HCT116 (cell line): ENCODE measurements at regions not wholly inside any gene's neighbourhood (a gene's known extent, or its start where the extent isn't known, plus 50 kb on each side); places are given as distances from the start of the nearest gene placed in this dataset.

ENCODE experiments used
- ATAC-seq: fragments of 200-7000 bp; cut with Tn5 transposase; 2 replicates; pipeline ENCODE4 v1.9.1; 2020; ENCODE audit warnings: mild to moderate bottlenecking, moderate library complexity
- BruUV-seq: library from RNA; stranded (reverse); fragments of 400-500 nt; replicated peaks from 2 replicates; lab custom pipeline; 2021; lab: Mats Ljungman, UMichigan
- CTCF ChIA-PET: fragments of 300-600 bp; sonication (Branson Sonifier 250); formaldehyde crosslinking; loops from one replicate; lab custom pipeline; 2021; ENCODE audit warnings: antibody characterized with exemption; lab: Charles Lee
- POLR2A ChIA-PET: fragments of 300-600, 350-600 bp; sonication (Branson Sonifier 250); formaldehyde crosslinking; loops from one replicate; lab custom pipeline; 2021; ENCODE audit warnings: antibody characterized with exemption; lab: Charles Lee
- RAD21 ChIA-PET, 2 experiments: fragments of 300-600 bp; sonication (Branson Sonifier 250); formaldehyde crosslinking; loops; one replicate each; lab custom pipeline; 2023; ENCODE audit warnings: low total read pairs in 2 of 2; ENCODE audit not compliant: uncharacterized antibody in 2 of 2, unreplicated experiment in 2 of 2, low non-redundant PET in 1 of 2; lab: Charles Lee
- DNase-seq: peaks from one replicate; pipeline ENCODE4 v3.0.0-alpha.2; 2010; ENCODE audit warnings: low read depth, low spot score
- H2AFZ ChIP-seq: fragments of 200-600 bp; shearing (Covaris generic), sonication (generic); 2 replicates; pipeline ENCODE4 v1.6.1; 2017; ENCODE audit warnings: low read depth, mixed run types, mixed read lengths, antibody characterized with exemption, low read length; ENCODE audit not compliant: poor library complexity, severe bottlenecking
- H3K27ac ChIP-seq: 2 replicates; pipeline ENCODE4 v1.5.1; 2012; ENCODE audit warnings: low read depth, low read length
- H3K27me3 ChIP-seq: fragments of 200-600 bp; sonication (generic); 2 replicates; pipeline ENCODE4 v1.6.1; 2016; ENCODE audit warnings: mixed run types, low read length, mixed read lengths; ENCODE audit not compliant: insufficient read depth
- H3K36me3 ChIP-seq, 2 experiments: fragments of 200-500 bp in 1 of 2; fragments of 200-600 bp in 1 of 2; sonication (Bioruptor generic) in 1 of 2; sonication (generic) in 1 of 2; 2 replicates each; pipeline versions ENCODE4 v1.5.1 to v1.6.1; 2014 to 2016; ENCODE audit warnings: low read length in 2 of 2, inconsistent platforms in 1 of 2, mixed read lengths in 1 of 2, mixed run types in 1 of 2; ENCODE audit not compliant: insufficient read depth in 2 of 2, control insufficient read depth in 1 of 2
- H3K4me1 ChIP-seq, 2 experiments: fragments of 200-600 bp in 1 of 2; sonication (generic) in 1 of 2; 2 replicates each; pipeline versions ENCODE4 v1.5.1 to v1.6.1; 2012 to 2017; ENCODE audit warnings: low read length in 2 of 2, inconsistent platforms in 1 of 2, mild to moderate bottlenecking in 1 of 2, mixed read lengths in 1 of 2, mixed run types in 1 of 2, moderate library complexity in 1 of 2; ENCODE audit not compliant: insufficient read depth in 2 of 2, control insufficient read depth in 1 of 2
- H3K4me2 ChIP-seq: fragments of 200-600 bp; sonication (generic); 2 replicates; pipeline ENCODE4 v1.6.1; 2017; ENCODE audit warnings: mixed run types, low read length, mixed read lengths
- H3K4me3 ChIP-seq, 2 experiments: fragments of 200-600 bp in 1 of 2; sonication (generic) in 1 of 2; replicated peaks in 1 of 2; 2 replicates each; pipeline ENCODE4 v1.5.1; 2011 to 2016; ENCODE audit warnings: low read length in 2 of 2, control low read depth in 1 of 2, low read depth in 1 of 2, mild to moderate bottlenecking in 1 of 2, mixed read lengths in 1 of 2, mixed run types in 1 of 2
- H3K79me2 ChIP-seq: fragments of 200-600 bp; sonication (generic); 2 replicates; pipeline ENCODE4 v1.6.1; 2017; ENCODE audit warnings: mild to moderate bottlenecking, mixed run types, low read length, moderate library complexity, mixed read lengths; ENCODE audit not compliant: insufficient read depth
- H3K9ac ChIP-seq: fragments of 200-600 bp; sonication (generic); 2 replicates; pipeline ENCODE4 v1.6.1; 2016; ENCODE audit warnings: low read length, mixed read lengths
- H3K9me2 ChIP-seq: fragments of 200-600 bp; sonication (generic), shearing (Covaris generic); 2 replicates; pipeline ENCODE4 v1.6.1; 2017; ENCODE audit warnings: mixed run types, mild to moderate bottlenecking, moderate library complexity; ENCODE audit not compliant: insufficient read depth
- H3K9me3 ChIP-seq, 2 experiments: fragments of 200-500 bp in 1 of 2; fragments of 200-600 bp in 1 of 2; sonication (Bioruptor generic) in 1 of 2; sonication (generic) in 1 of 2; 2 replicates each; pipeline ENCODE4 v1.6.1; 2014 to 2017; ENCODE audit warnings: low read length in 2 of 2, mixed read lengths in 2 of 2, inconsistent platforms in 1 of 2, low read depth in 1 of 2, mild to moderate bottlenecking in 1 of 2, mixed run types in 1 of 2, moderate library complexity in 1 of 2; ENCODE audit not compliant: control insufficient read depth in 1 of 2, insufficient read depth in 1 of 2
- H4K20me1 ChIP-seq: fragments of 200-600 bp; sonication (generic), shearing (Covaris generic); 2 replicates; pipeline ENCODE4 v1.6.1; 2017; ENCODE audit warnings: mixed run types, mild to moderate bottlenecking, moderate library complexity; ENCODE audit not compliant: insufficient read depth
- CBX3 ChIP-seq: IDR thresholded peaks from 2 replicates; pipeline ENCODE4 v1.6.1; 2012; ENCODE audit warnings: low read depth
- FOSL1 ChIP-seq: IDR thresholded peaks from 2 replicates; pipeline ENCODE4 v1.6.1; 2012; ENCODE audit warnings: low read depth
- SP1 ChIP-seq: IDR thresholded peaks from 2 replicates; pipeline ENCODE4 v1.6.1; 2012; ENCODE audit warnings: low read depth
- intact Hi-C: fragments of 100-400 bp; cut with micrococcal nuclease; formaldehyde crosslinking; loops from 2 replicates; pipeline ENCODE4 v1.10.0; 2022
- TF ChIP-seq, protein P1 (sequence below): IDR thresholded peaks from 2 replicates; pipeline ENCODE4 v1.6.1; 2012; ENCODE audit warnings: low read depth
- TF ChIP-seq, protein P2 (sequence below): IDR thresholded peaks from 2 replicates; pipeline ENCODE4 v1.6.1; 2011; ENCODE audit warnings: mild to moderate bottlenecking, low read length, moderate library complexity; ENCODE audit not compliant: insufficient replicate concordance; ENCODE audit errors: extremely low read depth

DNA sequence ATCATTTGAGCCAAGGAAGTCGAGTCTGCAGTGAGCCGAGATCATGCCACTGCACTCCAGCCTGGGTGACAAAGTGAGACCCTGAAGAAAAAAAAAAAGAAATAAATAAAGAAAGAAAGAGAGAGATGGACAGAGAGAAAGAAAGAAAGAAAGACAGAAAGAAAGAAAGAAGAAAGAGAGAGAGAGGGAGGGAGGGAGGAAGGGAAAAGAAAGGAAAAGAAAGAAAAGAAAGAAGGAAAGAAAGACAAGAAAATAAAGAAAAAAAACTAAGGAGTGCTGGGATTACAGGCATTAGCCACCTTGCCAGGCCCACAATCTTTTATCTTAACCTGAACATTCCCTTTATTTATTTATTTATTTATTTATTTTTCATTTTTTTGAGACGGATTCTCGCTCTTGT, 51.7 kb upstream of the SOD1 start:
- H3K4me1 ChIP-seq = peaks cover 8 to 10% of the 10 kb centered on the region in 2 experiments; a peak in 3 of 4 replicates
- no peaks in the 10 kb centered on the region for H3K9me2 ChIP-seq
- no peak for TF ChIP-seq CBX3
- no peak for TF ChIP-seq SP1
- TF ChIP-seq, protein P1, sequence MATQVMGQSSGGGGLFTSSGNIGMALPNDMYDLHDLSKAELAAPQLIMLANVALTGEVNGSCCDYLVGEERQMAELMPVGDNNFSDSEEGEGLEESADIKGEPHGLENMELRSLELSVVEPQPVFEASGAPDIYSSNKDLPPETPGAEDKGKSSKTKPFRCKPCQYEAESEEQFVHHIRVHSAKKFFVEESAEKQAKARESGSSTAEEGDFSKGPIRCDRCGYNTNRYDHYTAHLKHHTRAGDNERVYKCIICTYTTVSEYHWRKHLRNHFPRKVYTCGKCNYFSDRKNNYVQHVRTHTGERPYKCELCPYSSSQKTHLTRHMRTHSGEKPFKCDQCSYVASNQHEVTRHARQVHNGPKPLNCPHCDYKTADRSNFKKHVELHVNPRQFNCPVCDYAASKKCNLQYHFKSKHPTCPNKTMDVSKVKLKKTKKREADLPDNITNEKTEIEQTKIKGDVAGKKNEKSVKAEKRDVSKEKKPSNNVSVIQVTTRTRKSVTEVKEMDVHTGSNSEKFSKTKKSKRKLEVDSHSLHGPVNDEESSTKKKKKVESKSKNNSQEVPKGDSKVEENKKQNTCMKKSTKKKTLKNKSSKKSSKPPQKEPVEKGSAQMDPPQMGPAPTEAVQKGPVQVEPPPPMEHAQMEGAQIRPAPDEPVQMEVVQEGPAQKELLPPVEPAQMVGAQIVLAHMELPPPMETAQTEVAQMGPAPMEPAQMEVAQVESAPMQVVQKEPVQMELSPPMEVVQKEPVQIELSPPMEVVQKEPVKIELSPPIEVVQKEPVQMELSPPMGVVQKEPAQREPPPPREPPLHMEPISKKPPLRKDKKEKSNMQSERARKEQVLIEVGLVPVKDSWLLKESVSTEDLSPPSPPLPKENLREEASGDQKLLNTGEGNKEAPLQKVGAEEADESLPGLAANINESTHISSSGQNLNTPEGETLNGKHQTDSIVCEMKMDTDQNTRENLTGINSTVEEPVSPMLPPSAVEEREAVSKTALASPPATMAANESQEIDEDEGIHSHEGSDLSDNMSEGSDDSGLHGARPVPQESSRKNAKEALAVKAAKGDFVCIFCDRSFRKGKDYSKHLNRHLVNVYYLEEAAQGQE = no peak
- ATAC-seq (no peak), DNase-seq (no peak)
- H3K27me3 ChIP-seq = no peaks in the 10 kb centered on the region
- ChIA-PET CTCF (no interaction called here), POLR2A (no interaction called here), RAD21 (no interaction called here)
- no peak overlapping the region for H2AFZ ChIP-seq
- H3K79me2 ChIP-seq = no peaks in the 10 kb centered on the region
- no peaks in the 10 kb centered on the region for H3K9me3 ChIP-seq
- no peaks in the 10 kb centered on the region for H4K20me1 ChIP-seq
- H3K4me2 ChIP-seq = no peak overlapping the region
- no peak overlapping the region for H3K27ac ChIP-seq
- H3K36me3 ChIP-seq = no peaks in the 10 kb centered on the region
- H3K9ac ChIP-seq = no peak overlapping the region
- no peak overlapping the region for H3K4me3 ChIP-seq
- intact Hi-C loops = no loop called here
- BruUV-seq = no TSS peak

DNA sequence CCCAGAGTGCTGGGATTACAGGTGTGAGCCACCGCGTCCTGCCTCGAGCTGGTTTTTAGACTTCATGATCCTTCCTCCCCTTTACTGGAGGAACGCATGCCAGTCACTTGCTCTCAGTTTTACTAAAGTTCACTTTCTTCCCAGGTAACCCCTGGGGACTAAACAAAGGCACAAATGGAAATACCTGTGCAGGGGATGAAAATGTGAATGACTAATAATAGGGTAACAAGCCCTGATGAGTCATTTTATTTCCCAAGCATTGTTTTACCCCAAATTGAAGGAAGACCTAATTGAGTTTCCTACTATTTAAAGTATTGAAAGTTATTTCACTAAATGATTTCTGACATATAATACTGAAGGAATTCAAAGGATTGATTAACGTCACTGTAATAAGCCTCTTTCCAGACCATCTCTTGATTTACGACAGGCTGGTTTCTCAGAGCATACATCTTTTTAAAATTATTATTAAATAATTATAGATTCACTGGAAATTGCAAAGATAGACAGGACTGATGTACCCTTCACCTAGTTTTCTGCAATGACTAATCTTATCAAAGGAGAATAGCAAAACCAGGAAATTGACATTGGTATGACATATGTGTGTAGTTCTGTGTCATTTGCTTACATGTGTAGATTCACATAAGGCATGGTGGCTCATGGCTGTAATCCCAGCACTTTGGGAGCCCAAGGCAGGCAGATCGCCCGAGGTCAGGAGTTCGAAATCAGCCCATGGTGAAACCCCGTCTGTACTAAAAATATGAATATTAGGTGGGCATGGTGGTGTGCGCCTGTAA, 53.2 kb upstream of the SOD1 start:
- H3K4me3 ChIP-seq = no peak overlapping the region
- ATAC-seq (no peak), DNase-seq (no peak)
- no TSS peak for BruUV-seq
- TF ChIP-seq, protein P2, sequence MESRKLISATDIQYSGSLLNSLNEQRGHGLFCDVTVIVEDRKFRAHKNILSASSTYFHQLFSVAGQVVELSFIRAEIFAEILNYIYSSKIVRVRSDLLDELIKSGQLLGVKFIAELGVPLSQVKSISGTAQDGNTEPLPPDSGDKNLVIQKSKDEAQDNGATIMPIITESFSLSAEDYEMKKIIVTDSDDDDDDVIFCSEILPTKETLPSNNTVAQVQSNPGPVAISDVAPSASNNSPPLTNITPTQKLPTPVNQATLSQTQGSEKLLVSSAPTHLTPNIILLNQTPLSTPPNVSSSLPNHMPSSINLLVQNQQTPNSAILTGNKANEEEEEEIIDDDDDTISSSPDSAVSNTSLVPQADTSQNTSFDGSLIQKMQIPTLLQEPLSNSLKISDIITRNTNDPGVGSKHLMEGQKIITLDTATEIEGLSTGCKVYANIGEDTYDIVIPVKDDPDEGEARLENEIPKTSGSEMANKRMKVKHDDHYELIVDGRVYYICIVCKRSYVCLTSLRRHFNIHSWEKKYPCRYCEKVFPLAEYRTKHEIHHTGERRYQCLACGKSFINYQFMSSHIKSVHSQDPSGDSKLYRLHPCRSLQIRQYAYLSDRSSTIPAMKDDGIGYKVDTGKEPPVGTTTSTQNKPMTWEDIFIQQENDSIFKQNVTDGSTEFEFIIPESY = no peak
- TF ChIP-seq FOSL1 = peak; percentile 27; the same call in 1 of the 2 replicates
- no peak overlapping the region for H3K27ac ChIP-seq
- no peaks in the 10 kb centered on the region for H3K9me3 ChIP-seq
- H3K4me1 ChIP-seq = peaks cover 8 to 10% of the 10 kb centered on the region in 2 experiments; a peak in 3 of 4 replicates
- ChIA-PET POLR2A (no interaction called here), CTCF (interaction anchor here (1.1 to 1.3 kb wide), 3 partner anchors 506 to 510 kb away, joined by 3 to 4 read pairs (median 3); no protein-coding TSS in a partner anchor), RAD21 (interaction anchor here in 1 of 2 experiments (0.6 kb wide), 1 partner anchor 107 kb away, joined by 5 read pairs; no protein-coding TSS in a partner anchor)
- no peak overlapping the region for H2AFZ ChIP-seq
- intact Hi-C loops = no loop called here
- H4K20me1 ChIP-seq = no peaks in the 10 kb centered on the region
- no peak overlapping the region for H3K4me2 ChIP-seq
- no peaks in the 10 kb centered on the region for H3K9me2 ChIP-seq
- no peaks in the 10 kb centered on the region for H3K27me3 ChIP-seq
- no peaks in the 10 kb centered on the region for H3K79me2 ChIP-seq
- H3K36me3 ChIP-seq = no peaks in the 10 kb centered on the region
- no peak overlapping the region for H3K9ac ChIP-seq
